HepG2 (cell line): ENCODE measurements at regions not wholly inside any gene's neighbourhood (a gene's known extent, or its start where the extent isn't known, plus 50 kb on each side); places are given as distances from the start of the nearest gene placed in this dataset.

ENCODE experiments used
- ATAC-seq: fragments of 200-7000 bp; cut with Tn5 transposase; 3 replicates; pipeline ENCODE4 v1.9.1; 2020; ENCODE audit warnings: mild to moderate bottlenecking, moderate library complexity
- BruUV-seq: library from RNA; stranded (reverse); fragments of 400-500 nt; replicated peaks from 2 replicates; lab custom pipeline; 2021; lab: Mats Ljungman, UMichigan
- CTCF ChIA-PET: fragments of 300-600 bp; formaldehyde crosslinking; extraction: SDS; loops from one replicate; lab custom pipeline; 2021; ENCODE audit warnings: low total read pairs, inconsistent platforms, low intra/inter-chr PET ratio; lab: Yijun Ruan, JAX
- POLR2A ChIA-PET: fragments of 350-600 bp; sonication (Branson Sonifier 250); formaldehyde crosslinking; loops from one replicate; lab custom pipeline; 2020; ENCODE audit warnings: antibody characterized with exemption, inconsistent platforms; lab: Yijun Ruan, JAX
- DNase-seq: peaks from one replicate; pipeline ENCODE4 v3.0.0-alpha.2; 2015; ENCODE audit warnings: low spot score
- FAIRE-seq: peaks from 3 replicates; lab custom pipeline; 2011; peaks lifted over from hg19 to GRCh38; lab: Jason Lieb, UNC
- H2AFZ ChIP-seq: one replicate; pipeline ENCODE4 v1.6.1; 2011; ENCODE audit warnings: low read length, inconsistent platforms
- H3K27ac ChIP-seq: fragments of 300-600 bp; 3 replicates; pipeline ENCODE4 v1.8.0; 2011; ENCODE audit warnings: mixed run types, mild to moderate bottlenecking, mixed read lengths, low read length, inconsistent platforms; ENCODE audit not compliant: insufficient read depth; ENCODE audit errors: extremely low read length
- H3K27me3 ChIP-seq, 2 experiments: fragments of 200-600 bp in 1 of 2; 2 replicates in 1 of 2; 3 replicates in 1 of 2; pipeline versions ENCODE4 v1.6.0 to v1.8.0; 2011; ENCODE audit warnings: low read length in 2 of 2, mild to moderate bottlenecking in 2 of 2, moderate library complexity in 2 of 2, inconsistent platforms in 1 of 2; ENCODE audit not compliant: insufficient read depth in 2 of 2, control insufficient read depth in 1 of 2
- H3K36me3 ChIP-seq, 2 experiments: fragments of 200-600 bp in 1 of 2; replicated peaks in 1 of 2; 2 replicates in 1 of 2; 3 replicates in 1 of 2; pipeline versions ENCODE4 v1.5.1 to v1.8.0; 2011; ENCODE audit warnings: low read length in 2 of 2, inconsistent platforms in 1 of 2; ENCODE audit not compliant: insufficient read depth in 2 of 2, control insufficient read depth in 1 of 2
- H3K4me1 ChIP-seq: 2 replicates; pipeline ENCODE4 v1.5.1; 2012; ENCODE audit warnings: low read length, inconsistent platforms; ENCODE audit not compliant: insufficient read depth
- H3K4me2 ChIP-seq: 2 replicates; pipeline ENCODE4 v1.6.0; 2011; ENCODE audit warnings: low read depth, low read length, inconsistent platforms
- H3K4me3 ChIP-seq, 3 experiments: fragments of 200-600 bp in 1 of 3; sonication (generic), shearing (Covaris generic) in 1 of 3; replicated peaks in 1 of 3; 2 replicates each; pipeline ENCODE4 v1.5.1; 2011 to 2016; ENCODE audit warnings: low read length in 3 of 3, inconsistent platforms in 2 of 3, low read depth in 2 of 3, mild to moderate bottlenecking in 2 of 3, control low read depth in 1 of 3, mixed read lengths in 1 of 3; ENCODE audit not compliant: insufficient read depth in 1 of 3
- H3K79me2 ChIP-seq: one replicate; pipeline ENCODE4 v1.6.1; 2011; ENCODE audit warnings: low read length, inconsistent platforms; ENCODE audit not compliant: insufficient read depth
- H3K9ac ChIP-seq: 2 replicates; pipeline ENCODE4 v1.6.0; 2011; ENCODE audit warnings: mild to moderate bottlenecking, low read depth, low read length, inconsistent platforms; ENCODE audit not compliant: insufficient read depth
- H3K9me3 ChIP-seq: 2 replicates; pipeline ENCODE4 v1.5.1; 2012; ENCODE audit warnings: mild to moderate bottlenecking, low read length
- H4K20me1 ChIP-seq: 2 replicates; pipeline ENCODE4 v1.6.0; 2011; ENCODE audit warnings: inconsistent platforms, mild to moderate bottlenecking, low read length, moderate library complexity; ENCODE audit not compliant: insufficient read depth
- CREB3 ChIP-seq: sonication (generic); formaldehyde crosslinking; IDR thresholded peaks from 2 replicates; pipeline ENCODE4 v1.5.0; 2020; ENCODE audit warnings: missing genetic modification reagents
- GLI4 ChIP-seq: sonication (generic); formaldehyde crosslinking; IDR thresholded peaks from 2 replicates; pipeline ENCODE4 v1.5.1; 2020; ENCODE audit warnings: missing genetic modification reagents, mild to moderate bottlenecking, moderate library complexity, borderline replicate concordance
- GLMP ChIP-seq: sonication (generic); formaldehyde crosslinking; IDR thresholded peaks from 2 replicates; pipeline ENCODE4 v1.9.0; 2021; ENCODE audit warnings: missing genetic modification reagents, mild to moderate bottlenecking, borderline replicate concordance
- ISX ChIP-seq: sonication (generic); formaldehyde crosslinking; conservative IDR thresholded peaks from 2 replicates; pipeline ENCODE4 v1.5.0; 2020; ENCODE audit warnings: missing genetic modification reagents
- JUN ChIP-seq: sonication (generic); formaldehyde crosslinking; IDR thresholded peaks from 2 replicates; pipeline ENCODE4 v1.4.0; 2020; ENCODE audit warnings: mild to moderate bottlenecking, missing genetic modification reagents
- MEIS1 ChIP-seq: sonication (generic); formaldehyde crosslinking; IDR thresholded peaks from 2 replicates; pipeline ENCODE4 v1.9.0; 2021; ENCODE audit warnings: mild to moderate bottlenecking, missing genetic modification reagents, moderate library complexity, borderline replicate concordance
- MTF1 ChIP-seq: sonication (generic); formaldehyde crosslinking; IDR thresholded peaks from 2 replicates; pipeline ENCODE4 v1.5.0; 2020; ENCODE audit warnings: missing genetic modification reagents
- NBN ChIP-seq: fragments of 450-650 bp; conservative IDR thresholded peaks from 2 replicates; pipeline ENCODE4 v1.6.1; 2017
- SATB2 ChIP-seq: sonication (generic); formaldehyde crosslinking; IDR thresholded peaks from 2 replicates; pipeline ENCODE4 v1.5.0; 2020; ENCODE audit warnings: missing genetic modification reagents
- TRIM22 ChIP-seq: fragments of 450-650 bp; IDR thresholded peaks from 2 replicates; pipeline ENCODE4 v1.6.1; 2017
- ZBED4 ChIP-seq: sonication (generic); formaldehyde crosslinking; IDR thresholded peaks from 2 replicates; pipeline ENCODE4 v1.4.0; 2020; ENCODE audit warnings: missing genetic modification reagents, borderline replicate concordance
- ZNF570 ChIP-seq: sonication (generic); formaldehyde crosslinking; IDR thresholded peaks from 2 replicates; pipeline ENCODE4 v1.4.0; 2020; ENCODE audit warnings: mild to moderate bottlenecking, missing genetic modification reagents, borderline replicate concordance
- WGBS: methylation state at CpG from one replicate; pipeline ENCODE4 v1.1.6; 2017; ENCODE audit warnings: low lambda C conversion rate; 5-methylcytosine and 5-hydroxymethylcytosine counted together
- in situ Hi-C: cut with HindIII; loops from 2 replicates; pipeline ENCODE4 v1.10.0; 2017; ENCODE audit warnings: low pct_unique_long_range_greater_than_20kb; ENCODE audit not compliant: extremely low pct_ligation_motif_present
- intact Hi-C: fragments of 100-400 bp; cut with micrococcal nuclease; formaldehyde crosslinking; loops from one replicate; pipeline ENCODE4 v1.10.0; 2022; ENCODE audit not compliant: unreplicated experiment

GRCh38 chr2:80722803-80723202 is 418.3 kb upstream of the LRRTM1 start:
- no peak overlapping the region for H2AFZ ChIP-seq
- intact Hi-C loops: no loop called here
- no peaks in the 10 kb centered on the region for H3K4me1 ChIP-seq
- FAIRE-seq: no peak
- WGBS: 3% methylated on average over 2 of the region's 2 CpGs
- no peak for TF ChIP-seq ISX (CRISPR knock-in tag)
- no peak for TF ChIP-seq CREB3
- no peak for TF ChIP-seq GLI4 (CRISPR knock-in tag)
- TF ChIP-seq MEIS1 (CRISPR knock-in tag): no peak
- TF ChIP-seq ZNF570 (CRISPR knock-in tag): no peak
- TF ChIP-seq TRIM22: no peak
- no peak for TF ChIP-seq SATB2
- no peak for TF ChIP-seq NBN
- TF ChIP-seq JUN (CRISPR knock-in tag): no peak
- no peak for TF ChIP-seq MTF1
- no peak for TF ChIP-seq ZBED4
- no peak for TF ChIP-seq GLMP
- TF ChIP-seq, all 625 proteins: peak for 0
- no TSS peak for BruUV-seq
- DNase-seq (no peak), ATAC-seq (no peak)
- Histone ChIP-seq H3K4me2 (no peak overlapping the region), H3K27ac (no peak overlapping the region), H3K9me3 (peaks cover 89% of the 10 kb centered on the region), H3K27me3 (no peaks in the 10 kb centered on the region), H3K4me3 (no peak overlapping the region), H3K79me2 (no peaks in the 10 kb centered on the region), H4K20me1 (no peaks in the 10 kb centered on the region), H3K36me3 (no peaks in the 10 kb centered on the region), H3K9ac (no peak overlapping the region)
- POLR2A ChIA-PET: no interaction called here
- CTCF ChIA-PET: no interaction called here
- in situ Hi-C loops: no loop called here
